Stimulated activated CD8-positive, alpha-beta memory T cell treated with anti-CD3 and anti-CD28 coated beads, Interleukin-12 subunit alpha, Interleukin-12 subunit beta, amount 100 ng/mL, for 24 hours (primary cell): ENCODE measurements at regions not wholly inside any gene's neighbourhood (a gene's known extent, or its start where the extent isn't known, plus 50 kb on each side); places are given as distances from the start of the nearest gene placed in this dataset.

Experiments used
- DNase-seq: peaks from one replicate; pipeline ENCODE4 v3.0.0-alpha.2; 2020; ENCODE audit errors: extremely low read depth

DNA sequence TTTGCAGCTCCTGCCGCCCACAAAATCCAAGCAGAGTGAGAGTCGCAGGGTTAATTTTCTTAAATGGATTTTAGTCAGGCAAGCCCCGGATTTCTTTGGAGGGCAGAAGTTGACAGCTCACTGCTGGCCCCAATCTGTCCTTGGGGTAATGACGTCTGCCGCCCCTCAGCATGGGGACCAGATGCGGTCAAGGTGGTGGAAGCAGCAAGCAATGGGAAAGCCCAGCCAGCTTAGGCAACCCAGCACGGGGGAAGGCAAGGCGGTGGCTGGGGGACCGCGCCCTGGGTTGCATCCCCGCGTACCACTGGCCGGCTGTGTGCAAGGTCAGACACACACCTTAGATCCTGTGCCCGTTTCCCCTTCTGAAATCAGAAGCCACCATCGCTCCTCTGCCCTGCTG lies 321.7 kb downstream of the C16orf95 start:
- no peak for DNase-seq

DNA sequence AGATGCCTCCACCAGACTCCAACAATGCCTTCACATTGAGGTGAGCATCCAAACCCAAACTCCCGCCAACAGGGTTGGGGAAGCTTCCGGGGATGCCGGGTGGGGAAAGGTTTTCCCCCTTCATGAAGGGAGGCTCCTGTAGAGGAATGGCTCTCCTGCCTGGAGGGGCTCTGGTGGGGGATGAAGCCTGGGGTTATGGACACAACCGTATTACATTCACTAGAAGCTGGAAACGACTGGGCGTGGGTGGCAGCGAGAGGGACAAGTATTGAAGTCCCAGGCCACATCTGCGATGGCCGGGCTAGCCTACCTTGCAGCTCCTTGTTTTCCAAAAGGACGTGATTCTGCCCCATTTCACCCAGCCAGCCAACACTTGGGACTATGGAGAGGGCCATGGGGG lies 321.1 kb downstream of the C16orf95 start:
- DNase-seq: no peak

DNA sequence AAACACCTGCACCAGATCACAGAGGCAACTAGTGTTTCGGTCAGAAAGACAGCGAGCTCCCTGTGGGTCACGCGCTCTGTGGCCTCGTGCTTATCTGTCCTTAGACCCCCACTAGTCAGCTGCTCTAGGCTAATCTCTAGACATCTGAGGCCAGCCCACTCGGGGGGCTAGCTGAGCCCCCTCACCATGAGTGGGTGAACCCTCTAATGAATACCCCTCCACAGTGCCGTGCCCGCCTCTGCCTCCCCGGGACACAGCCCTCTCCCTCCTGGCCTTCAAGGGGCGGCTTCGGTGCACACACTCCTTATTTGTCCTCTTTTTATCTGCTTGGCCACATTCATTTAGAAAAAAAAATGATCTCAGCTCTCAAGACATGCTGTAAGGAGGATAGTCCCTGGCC lies 320.1 kb downstream of the C16orf95 start:
- no peak for DNase-seq

DNA sequence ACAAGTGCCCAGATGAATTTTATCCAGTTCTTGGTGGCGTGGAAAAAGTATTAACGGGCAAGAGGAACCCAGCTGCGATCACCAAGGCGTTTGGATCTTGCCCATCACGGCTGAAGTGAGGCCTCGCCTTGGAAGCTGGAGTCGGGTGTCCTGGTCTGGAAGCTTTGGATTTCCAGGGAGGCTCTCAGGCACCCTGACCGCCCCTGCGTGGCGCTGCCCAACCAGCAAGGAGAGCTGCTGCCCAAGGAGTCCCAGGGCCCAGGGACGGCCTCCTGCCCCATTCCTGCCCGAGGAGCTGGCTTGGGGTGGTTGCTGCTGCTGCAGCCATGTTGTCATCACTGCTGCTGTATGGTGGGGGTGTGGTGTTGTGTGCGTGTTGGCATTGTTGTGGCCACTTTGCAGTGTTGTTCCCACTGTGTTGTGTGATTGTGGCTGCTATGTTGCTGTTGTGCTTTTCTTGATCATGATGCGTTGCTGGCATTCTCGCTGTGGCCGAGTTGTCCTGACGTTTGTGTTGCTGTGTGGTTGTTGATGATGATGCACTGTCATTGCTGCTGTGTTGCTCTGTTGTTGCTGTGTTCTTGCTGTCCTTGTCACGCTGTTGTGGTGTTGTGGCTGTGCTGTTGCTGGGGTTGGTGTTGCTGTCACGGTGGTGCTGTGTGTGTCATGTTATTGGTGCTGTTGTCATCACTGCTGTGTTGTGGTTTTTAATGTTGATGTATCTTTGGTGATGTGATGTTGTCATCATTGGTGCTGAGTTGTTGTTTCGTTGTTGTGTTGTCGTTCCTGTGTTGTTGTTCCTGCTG lies 318.8 kb downstream of the C16orf95 start:
- DNase-seq: no peak

DNA sequence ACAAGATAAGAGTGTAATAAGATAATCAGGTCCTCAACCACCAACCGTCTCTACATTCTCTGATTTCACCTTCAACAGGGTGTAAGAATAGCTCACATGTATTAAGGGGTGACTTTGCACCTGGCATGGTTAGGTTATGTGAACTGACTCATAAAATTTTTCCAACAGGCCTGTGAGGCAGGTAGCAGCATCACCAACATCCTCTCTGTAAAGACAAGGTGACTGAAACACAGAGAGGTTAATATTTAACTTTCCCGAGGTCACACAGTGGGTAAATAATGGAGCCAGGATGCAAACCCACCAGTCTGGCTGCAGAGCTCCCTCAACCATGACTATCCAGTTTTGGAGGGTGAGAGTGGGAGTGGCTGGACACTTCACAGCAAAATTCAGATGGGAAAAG lies 317.2 kb downstream of the C16orf95 start:
- no peak for DNase-seq

DNA sequence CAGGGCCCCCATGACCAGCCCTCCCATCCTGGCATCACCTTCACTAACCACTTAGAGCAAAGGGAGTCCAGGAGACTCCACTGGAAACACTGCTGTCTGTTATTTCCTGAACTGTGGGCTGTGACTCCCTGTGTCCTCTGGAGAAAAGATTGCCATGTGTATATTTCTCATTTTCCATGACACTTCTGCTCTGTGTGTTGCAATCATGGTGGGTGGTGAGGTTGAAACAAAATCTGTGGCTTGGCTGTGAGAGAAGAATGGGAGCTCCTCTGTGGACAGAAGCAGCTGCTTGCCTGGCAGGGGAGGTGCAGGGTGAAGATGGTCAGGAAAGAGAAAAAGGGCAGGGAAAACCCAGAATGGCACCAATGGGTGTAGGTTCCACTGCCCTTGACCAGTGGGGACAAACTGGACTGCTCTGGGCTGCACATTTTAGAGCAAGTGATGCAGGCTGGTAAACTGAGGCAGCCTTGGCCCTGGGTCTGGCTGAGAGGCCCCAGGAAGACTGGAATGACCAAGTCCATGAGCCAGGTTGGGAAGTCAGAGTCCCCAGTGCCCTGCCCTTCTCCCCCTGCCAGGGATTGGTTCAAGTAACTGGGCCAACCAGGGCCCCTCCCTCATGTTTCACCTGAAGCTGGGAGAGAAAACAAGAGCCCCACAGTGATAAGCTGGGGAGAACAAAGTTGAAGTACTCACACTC lies 314.3 kb downstream of the C16orf95 start:
- no peak for DNase-seq

DNA sequence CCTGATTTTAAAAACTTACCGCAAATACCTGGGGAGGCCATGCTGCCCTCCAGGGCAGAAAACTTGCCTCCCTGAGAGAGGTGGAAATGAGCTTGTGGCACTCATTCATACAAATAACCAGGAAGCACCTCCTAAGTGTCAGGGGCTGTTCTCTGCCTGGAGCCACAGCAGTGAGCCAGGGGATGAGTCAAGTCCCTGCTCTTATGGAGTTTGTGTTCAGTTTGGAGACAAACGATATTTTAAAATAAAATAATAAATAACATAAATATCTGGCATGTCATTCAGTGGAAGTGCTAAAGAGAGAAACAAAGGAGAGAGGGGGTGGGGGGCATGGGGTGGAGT lies 313.8 kb downstream of the C16orf95 start:
- DNase-seq: no peak

DNA sequence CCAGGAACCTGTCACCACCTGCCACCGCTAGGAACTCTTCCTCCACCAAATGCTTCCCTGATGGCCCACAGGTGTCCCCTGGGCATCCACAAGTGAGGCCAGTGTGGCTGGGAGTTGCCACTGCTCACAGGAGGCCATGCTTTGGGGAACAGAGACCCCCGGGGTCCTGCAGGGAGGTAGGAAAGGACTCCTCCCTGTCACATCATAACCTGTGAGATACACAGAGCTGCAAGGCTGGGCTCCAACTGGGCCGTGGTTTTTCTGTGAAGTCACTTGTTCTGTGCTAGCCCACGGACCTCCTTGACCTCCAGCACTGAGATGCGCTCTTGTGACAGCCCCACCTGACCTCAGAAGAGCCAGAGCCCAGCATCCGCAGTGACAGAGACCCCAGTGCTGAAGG lies 311.2 kb downstream of the C16orf95 start:
- DNase-seq: no peak

DNA sequence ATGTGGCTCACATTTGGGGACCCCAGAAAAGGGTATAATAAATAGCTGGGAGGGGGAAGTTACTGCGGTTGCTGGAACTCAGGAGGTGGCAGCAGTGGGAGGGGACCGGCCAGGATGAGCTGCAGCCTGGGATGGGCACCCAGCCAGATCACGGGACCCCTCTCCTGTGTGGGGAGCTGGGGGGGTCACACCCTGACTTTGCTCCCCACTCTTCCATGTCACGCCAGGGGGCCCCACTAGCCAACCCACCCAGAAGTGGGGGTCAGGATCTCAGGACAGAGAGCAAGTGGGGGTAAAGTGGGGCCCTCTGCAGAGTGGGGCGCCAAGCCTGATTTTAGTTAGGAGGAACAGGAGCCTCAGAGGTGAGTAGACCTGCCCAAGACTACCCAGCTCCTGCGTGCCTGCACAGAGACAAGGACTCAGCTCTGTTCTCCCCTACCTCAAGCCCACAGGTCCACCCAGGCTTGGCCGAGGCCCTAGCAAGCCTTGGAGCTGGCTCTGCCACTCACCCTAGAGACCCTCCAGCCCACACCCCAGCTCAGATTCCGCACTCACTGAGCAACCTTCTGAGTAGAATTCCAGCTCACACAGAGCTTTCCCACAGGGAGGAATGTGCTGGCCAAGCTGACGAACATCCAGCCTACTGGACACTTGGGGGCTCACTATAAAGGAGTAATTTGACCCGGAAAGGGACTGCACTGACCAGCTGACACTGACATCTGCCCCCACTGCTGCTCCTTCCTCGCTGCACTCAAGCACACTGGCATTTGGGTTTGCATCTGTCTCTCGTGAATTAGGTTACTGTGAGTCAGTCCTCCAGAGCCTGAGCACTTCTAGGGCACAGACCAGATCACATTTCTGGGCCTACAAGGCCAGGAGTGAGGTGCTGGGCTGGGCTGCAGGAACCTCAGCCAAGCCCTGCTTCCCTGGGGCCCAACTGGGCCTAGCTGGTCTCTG lies 310.1 kb downstream of the C16orf95 start:
- no peak for DNase-seq

DNA sequence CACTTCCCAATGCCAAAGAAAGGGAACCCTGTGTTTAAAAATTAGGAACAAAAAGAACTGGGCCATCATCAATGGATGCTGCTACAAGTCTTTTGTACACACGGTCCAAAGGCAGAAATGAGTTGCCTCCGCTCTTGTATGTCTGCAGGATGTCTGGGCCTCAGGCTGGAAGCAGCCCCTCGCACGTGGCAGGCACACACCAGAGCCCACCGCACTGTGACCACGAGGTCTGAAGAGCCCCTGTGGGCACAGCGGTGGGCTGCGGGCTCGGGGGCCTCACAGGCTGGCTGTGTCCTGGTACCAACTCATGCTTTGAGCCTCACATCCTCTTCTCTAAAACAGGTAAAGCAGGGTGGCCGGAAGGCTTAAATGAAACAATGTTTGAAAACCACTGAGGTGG lies 309.3 kb downstream of the C16orf95 start:
- DNase-seq: no peak

DNA sequence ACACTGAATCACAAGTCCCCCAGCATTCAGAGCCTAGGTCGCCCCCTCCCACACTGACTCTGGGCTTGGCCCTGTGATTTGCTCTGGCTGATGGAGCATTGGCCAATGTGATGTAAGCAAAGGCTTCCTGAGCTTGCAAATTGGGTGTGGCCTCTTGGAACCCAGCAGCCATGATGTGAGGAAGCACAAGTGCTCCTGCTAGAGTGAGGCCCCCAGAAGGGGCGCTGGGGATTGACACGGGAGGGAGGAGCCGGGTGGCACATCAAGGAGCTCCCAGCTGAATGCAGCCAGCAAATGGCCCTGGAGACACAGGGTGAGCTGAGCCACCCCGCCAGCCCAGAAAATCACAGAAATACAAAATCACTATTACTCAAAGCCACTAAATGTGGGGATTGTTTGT lies 308.5 kb downstream of the C16orf95 start:
- DNase-seq: no peak

DNA sequence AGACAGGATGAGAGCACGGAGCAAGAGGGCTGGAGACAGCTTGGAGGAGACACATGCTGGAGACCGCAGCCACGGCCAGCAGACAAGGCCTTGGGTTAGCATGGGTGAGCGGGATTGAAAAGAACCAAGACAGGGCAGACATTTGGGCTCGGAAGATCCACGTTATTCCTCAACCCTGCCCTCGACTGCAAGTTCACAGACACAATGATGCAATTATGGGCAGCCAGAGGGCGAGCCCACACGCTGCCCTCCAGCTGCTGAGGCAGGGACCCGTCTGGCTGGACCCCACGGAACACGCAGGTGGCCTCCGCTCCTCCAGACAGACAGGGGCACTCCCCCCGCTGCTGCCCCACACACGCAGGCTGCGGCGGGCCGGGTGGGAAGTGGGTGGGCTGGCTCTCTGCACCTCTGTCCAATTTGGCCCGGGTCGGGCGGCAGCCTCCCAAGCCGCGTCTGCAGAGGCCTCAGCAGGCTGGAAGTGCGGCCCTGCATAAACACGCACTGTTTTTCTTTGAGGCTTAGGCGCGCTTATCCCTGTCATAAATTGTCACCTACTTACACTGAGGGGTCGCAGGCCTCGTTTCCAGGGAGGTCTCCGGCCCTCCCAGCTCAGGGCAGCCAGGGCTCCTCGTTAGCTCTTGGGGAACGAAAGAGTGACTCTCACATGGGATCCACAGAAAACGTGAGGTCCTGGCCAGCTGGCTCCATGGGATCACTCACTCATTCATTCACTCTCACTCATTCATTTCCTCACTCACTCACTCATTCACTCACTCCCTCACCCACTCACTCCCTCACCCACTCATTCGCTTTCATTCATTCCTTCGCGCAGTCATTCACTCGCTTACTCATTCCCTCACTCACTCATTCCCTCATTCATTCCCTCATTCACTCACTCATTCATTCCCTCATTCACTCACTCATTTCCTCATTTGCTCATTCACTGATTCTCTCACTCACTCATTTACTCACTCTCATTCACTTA lies 303.9 kb downstream of the C16orf95 start:
- no peak for DNase-seq

DNA sequence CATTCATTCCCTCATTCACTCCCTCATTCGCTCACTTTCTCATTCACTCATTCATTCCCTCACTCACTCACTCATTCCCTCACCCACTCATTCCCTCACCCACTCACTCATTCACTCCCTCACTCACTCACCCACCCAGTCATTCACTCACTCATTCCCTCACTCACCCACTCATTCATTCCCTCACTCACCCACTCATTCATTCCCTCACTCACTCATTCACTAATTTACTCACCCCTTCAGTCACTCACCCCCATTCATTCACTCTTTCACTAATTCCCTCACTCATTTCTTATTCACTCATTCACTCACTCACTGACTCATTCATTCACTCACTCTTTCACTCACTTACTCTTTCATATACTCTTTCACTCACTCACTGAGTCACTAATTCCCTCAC lies 303.1 kb downstream of the C16orf95 start:
- DNase-seq: no peak

DNA sequence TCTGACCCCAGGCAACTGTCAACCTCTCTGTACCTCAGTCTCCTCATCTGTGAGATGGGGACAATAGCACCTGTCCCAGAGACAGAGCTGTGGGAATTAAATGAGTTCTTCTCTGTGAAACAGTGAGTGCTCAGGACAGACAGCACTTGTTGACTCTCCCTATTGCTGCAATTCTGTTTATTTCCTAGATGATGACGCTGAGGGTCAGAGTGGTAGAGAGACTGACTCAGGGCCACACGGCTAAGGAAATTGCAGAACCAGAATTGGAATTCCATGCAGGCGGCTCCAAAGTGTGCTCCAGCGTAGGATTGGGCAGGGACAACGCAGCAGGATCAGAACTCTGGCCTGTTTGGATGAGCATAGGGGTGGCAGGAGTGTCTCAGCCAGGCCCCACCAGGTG lies 302.2 kb downstream of the C16orf95 start:
- no peak for DNase-seq

DNA sequence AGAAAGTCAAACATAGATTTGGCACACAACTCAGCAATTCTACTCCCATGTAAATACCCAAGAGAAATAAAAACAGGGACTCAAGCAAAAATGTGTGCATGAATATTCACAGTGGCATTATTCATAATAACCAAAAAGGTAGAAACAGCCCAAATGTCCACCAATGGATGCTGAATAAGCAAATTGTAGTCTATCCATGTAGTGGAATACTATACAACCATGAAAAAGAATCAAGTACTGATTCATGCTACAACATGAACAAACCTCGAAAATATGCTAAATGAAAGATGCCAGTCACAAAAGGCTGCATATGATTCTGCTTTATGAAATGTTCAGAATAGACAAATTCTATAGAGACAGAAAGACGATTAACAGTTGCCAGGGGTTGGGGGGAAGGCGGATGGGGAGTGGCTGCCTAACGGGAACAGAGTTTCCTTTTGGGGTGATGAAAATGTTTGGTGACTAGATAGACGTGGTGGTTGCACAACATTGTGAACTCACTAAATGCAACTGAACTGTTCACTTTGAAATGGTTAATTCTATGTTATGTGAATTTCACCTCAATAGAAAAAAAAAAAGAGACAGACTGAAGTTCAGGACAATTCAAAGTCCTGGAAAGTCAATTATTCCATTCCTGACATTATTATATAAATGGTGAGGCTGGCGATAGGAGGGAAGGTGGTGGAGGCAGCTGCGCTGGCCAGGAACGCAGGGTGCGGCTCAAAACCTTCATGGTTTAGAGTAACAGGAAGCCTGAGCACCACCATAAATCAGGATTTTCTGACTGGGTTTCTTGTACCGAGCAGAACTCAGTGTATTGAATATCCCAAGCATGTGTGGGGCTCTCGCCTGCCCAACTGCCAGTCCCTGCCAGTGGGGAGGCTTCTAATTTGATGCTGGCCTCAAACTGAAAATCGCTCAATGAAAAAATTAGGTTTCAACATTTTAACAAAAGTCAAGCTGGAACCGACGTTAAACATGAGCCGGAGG lies 300.9 kb downstream of the C16orf95 start:
- no peak for DNase-seq

DNA sequence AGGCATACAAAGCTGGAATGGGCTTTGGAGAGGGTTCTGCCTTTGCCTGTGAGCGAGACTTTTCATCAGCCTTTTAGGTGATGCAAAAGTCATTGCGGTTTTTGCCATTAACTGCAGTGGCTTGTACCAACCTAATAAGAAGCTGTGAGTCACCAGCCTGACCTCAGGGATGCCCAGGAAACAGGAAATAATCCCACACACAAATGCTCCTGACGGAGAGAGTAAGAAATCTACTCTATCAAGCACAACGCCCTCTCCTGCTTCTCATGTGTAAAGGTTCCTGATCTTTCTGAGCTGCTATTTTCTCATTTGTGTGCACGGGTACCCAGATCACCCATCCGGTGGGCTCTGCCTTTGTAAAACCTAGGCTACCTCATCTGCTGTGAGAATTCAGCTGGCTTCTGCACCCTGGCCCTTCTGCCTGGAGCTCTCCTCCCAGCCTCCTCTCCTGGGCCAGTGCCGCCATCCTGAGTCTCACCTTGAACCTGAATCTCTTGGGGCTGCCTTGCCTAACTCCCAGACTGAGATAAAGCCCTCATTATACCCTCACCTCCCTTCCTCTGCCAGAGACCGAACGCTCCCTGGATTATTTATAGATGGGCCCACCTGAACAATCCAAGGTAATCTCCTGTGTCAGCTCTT lies 299.7 kb downstream of the C16orf95 start:
- DNase-seq: no peak

DNA sequence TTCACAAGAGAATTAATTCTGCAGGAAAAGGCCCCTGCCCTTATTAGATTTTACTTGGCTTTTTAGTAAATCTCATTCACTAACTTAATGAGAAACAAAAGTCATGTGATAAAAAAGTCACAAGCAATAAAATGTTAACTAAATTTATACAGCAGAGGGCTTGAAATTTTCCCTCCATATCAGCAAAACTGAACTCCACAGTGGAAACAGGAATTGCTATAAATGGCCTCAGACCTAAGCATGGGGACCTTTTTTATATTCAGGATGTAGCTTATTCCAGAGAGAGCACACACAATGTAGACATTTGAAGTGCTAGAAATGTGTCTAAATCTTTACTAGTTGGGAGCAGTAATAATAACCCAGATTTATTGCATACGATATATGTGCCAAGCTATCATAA lies 291.5 kb downstream of the C16orf95 start:
- no peak for DNase-seq

DNA sequence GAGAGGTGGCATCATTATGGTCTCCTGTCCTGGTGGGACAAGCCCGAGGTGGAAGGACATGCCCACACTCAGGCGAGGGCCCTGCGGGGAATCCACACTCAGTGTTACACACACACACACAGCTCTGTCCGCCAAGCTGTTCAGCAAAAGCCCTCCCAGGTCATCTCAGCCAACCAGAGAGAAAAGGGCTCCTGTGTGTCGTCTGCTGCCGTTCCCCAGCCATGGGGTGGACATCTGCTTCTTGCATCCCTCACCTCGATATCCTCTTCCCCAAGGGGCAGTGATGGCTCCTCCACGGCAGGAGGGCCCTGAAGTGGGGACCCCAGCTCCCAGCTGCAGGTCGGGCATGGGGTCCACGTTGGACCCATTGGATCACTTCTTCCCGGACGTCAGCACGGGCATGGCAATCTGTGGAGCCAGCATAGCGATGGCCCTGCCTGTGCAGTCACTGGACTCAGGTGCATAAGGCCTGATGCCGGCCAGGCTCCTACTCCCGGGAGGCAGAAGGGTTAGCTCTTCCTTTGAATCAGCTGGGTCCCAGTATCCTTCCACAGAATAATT lies 290.1 kb downstream of the C16orf95 start:
- DNase-seq: no peak
